A673 (cell line): ENCODE measurements at regions not wholly inside any gene's neighbourhood (a gene's known extent, or its start where the extent isn't known, plus 50 kb on each side); places are given as distances from the start of the nearest gene placed in this dataset.

Experiments used
- CTCF ChIP-seq: fragments of 300-800, 200-600 bp; sonication (generic); conservative IDR thresholded peaks from 2 replicates; pipeline ENCODE4 v1.5.1; 2017; ENCODE audit warnings: low read depth, mild to moderate bottlenecking, antibody characterized with exemption, low read length, moderate library complexity, mixed read lengths
- EZH2 ChIP-seq: fragments of 200-600 bp; sonication (generic); IDR thresholded peaks from 2 replicates; pipeline ENCODE4 v1.6.1; 2017; ENCODE audit warnings: borderline replicate concordance, low read depth, mild to moderate bottlenecking, mixed read lengths, antibody characterized with exemption, low read length; ENCODE audit not compliant: poor library complexity, severe bottlenecking

- no peak for TF ChIP-seq CTCF
- no peak for TF ChIP-seq EZH2
Measured at GRCh38 chr6:2376429-2377355, 131.3 kb upstream of the GMDS start.
